B cell (primary cell): ENCODE measurements at regions not wholly inside any gene's neighbourhood (a gene's known extent, or its start where the extent isn't known, plus 50 kb on each side); places are given as distances from the start of the nearest gene placed in this dataset.

Source experiments
- ATAC-seq: fragments of 200-7000 bp; cut with Tn5 transposase; one replicate; pipeline ENCODE4 v1.10.0; 2021; ENCODE audit warnings: low read depth, mild to moderate bottlenecking, moderate number of reproducible peaks, moderate library complexity
- CTCF ChIA-PET: fragments of 350-600 bp; sonication (Branson Sonifier 250); formaldehyde crosslinking; loops from one replicate; lab custom pipeline; 2021; ENCODE audit warnings: antibody characterized with exemption, inconsistent platforms; lab: Charles Lee
- POLR2A ChIA-PET: fragments of 350-600 bp; sonication (Branson Sonifier 250); formaldehyde crosslinking; loops from one replicate; lab custom pipeline; 2021; ENCODE audit warnings: antibody characterized with exemption; lab: Charles Lee
- DNase-seq: peaks from one replicate; pipeline ENCODE4 v3.0.0; 2013
- H2AFZ ChIP-seq: 2 replicates; pipeline ENCODE4 v1.6.1; 2012; ENCODE audit warnings: mild to moderate bottlenecking, low read depth, low read length; ENCODE audit not compliant: insufficient read depth, poor library complexity, severe bottlenecking
- H3K27ac ChIP-seq, 2 donors: 1 replicate in 1 of 2; 2 replicates in 1 of 2; pipeline ENCODE4 v1.5.1; 2012 to 2013; ENCODE audit warnings: low read length in 2 of 2, mild to moderate bottlenecking in 2 of 2, moderate library complexity in 1 of 2
- H3K27me3 ChIP-seq, 4 experiments: fragments of 200-600 bp in 1 of 4; sonication (generic) in 1 of 4; replicated peaks in 1 of 4; 1 replicate in 2 of 4; 2 replicates in 2 of 4; pipeline versions ENCODE4 v1.6.1 to v1.7.0; 2013 to 2016; ENCODE audit warnings: low read length in 3 of 4, mild to moderate bottlenecking in 2 of 4, mixed read lengths in 1 of 4, moderate library complexity in 1 of 4; ENCODE audit not compliant: insufficient read depth in 4 of 4, control insufficient read depth in 3 of 4; ENCODE audit errors: control extremely low read depth in 1 of 4
- H3K36me3 ChIP-seq, 2 experiments: replicated peaks in 1 of 2; 1 replicate in 1 of 2; 2 replicates in 1 of 2; pipeline versions ENCODE4 v1.6.1 to v1.7.1; 2013; ENCODE audit warnings: low read length in 1 of 2; ENCODE audit not compliant: insufficient read depth in 2 of 2, control insufficient read depth in 1 of 2; ENCODE audit errors: control extremely low read depth in 1 of 2, extremely low read depth in 1 of 2
- H3K4me1 ChIP-seq, 2 donors: fragments of 200-600 bp in 1 of 2; sonication (generic) in 1 of 2; 1 replicate in 1 of 2; 2 replicates in 1 of 2; pipeline versions ENCODE4 v1.5.1 to v1.6.1; 2013 to 2017; ENCODE audit warnings: low read length in 2 of 2; ENCODE audit not compliant: control insufficient read depth in 2 of 2, insufficient read depth in 2 of 2
- H3K4me2 ChIP-seq: replicated peaks from 2 replicates; pipeline ENCODE3; 2012; ENCODE audit warnings: mild to moderate bottlenecking, low read depth, low read length; ENCODE audit not compliant: poor library complexity, severe bottlenecking
- H3K4me3 ChIP-seq, 5 experiments: fragments of 200-600 bp in 1 of 5; sonication (generic) in 1 of 5; 1 replicate in 3 of 5; 2 replicates in 2 of 5; pipeline versions ENCODE4 v1.5.1 to v1.7.0; 2011 to 2016; ENCODE audit warnings: low read length in 4 of 5, mild to moderate bottlenecking in 4 of 5, low read depth in 2 of 5, control low read depth in 1 of 5, moderate library complexity in 1 of 5; ENCODE audit not compliant: insufficient read depth in 1 of 5; ENCODE audit errors: control extremely low read depth in 1 of 5, extremely low read depth in 1 of 5
- H3K79me2 ChIP-seq: fragments of 200-600 bp; sonication (generic); one replicate; pipeline ENCODE4 v1.6.0; 2016; ENCODE audit warnings: low read length; ENCODE audit not compliant: control insufficient read depth, insufficient read depth
- H3K9ac ChIP-seq: fragments of 200-600 bp; sonication (generic); 2 replicates; pipeline ENCODE4 v1.6.1; 2017; ENCODE audit warnings: mild to moderate bottlenecking, low read length, moderate library complexity
- H3K9me3 ChIP-seq, 3 donors: one replicate each; pipeline versions ENCODE4 v1.6.1 to v1.7.1; 2013; ENCODE audit warnings: low read length in 2 of 3; ENCODE audit not compliant: control insufficient read depth in 2 of 3, insufficient read depth in 1 of 3; ENCODE audit errors: control extremely low read depth in 1 of 3
- H4K20me1 ChIP-seq: 2 replicates; pipeline ENCODE4 v1.6.0; 2012; ENCODE audit warnings: mild to moderate bottlenecking, low read length; ENCODE audit not compliant: insufficient read depth, control insufficient read depth, poor library complexity, severe bottlenecking
- H3K27ac Mint-ChIP-seq: one replicate; pipeline ENCODE4 v1.8.0; 2021; ENCODE audit warnings: mixed read lengths
- H3K27me3 Mint-ChIP-seq: one replicate; pipeline ENCODE4 v1.8.0; 2021; ENCODE audit warnings: mixed read lengths
- H3K4me1 Mint-ChIP-seq: one replicate; pipeline ENCODE4 v1.8.0; 2021; ENCODE audit warnings: mixed read lengths
- H3K4me3 Mint-ChIP-seq: one replicate; pipeline ENCODE4 v1.8.0; 2021; ENCODE audit warnings: mixed read lengths
- H3K9me3 Mint-ChIP-seq: one replicate; pipeline ENCODE4 v1.8.0; 2022; ENCODE audit warnings: mixed read lengths; ENCODE audit not compliant: insufficient read depth
- EZH2 ChIP-seq: IDR thresholded peaks from 2 replicates; pipeline ENCODE4 v1.6.1; 2012; ENCODE audit warnings: borderline replicate concordance, low read depth, mild to moderate bottlenecking, moderate library complexity, low read length; ENCODE audit not compliant: insufficient read depth, poor library complexity, severe bottlenecking
- WGBS: methylation state at CpG from one replicate; pipeline ENCODE4 v1.1.5; 2013; ENCODE audit warnings: missing lambda C conversion rate; ENCODE audit not compliant: insufficient coverage; 5-methylcytosine and 5-hydroxymethylcytosine counted together
- intact Hi-C: fragments of 100-400 bp; cut with micrococcal nuclease; formaldehyde crosslinking; loops from one replicate; pipeline ENCODE4 v1.10.0; 2022
- TF ChIP-seq, protein P1 (sequence below): fragments of 200-600 bp; IDR thresholded peaks from one replicate; pipeline ENCODE4 v1.8.0; 2022; ENCODE audit warnings: antibody characterized with exemption, mild to moderate bottlenecking

DNA sequence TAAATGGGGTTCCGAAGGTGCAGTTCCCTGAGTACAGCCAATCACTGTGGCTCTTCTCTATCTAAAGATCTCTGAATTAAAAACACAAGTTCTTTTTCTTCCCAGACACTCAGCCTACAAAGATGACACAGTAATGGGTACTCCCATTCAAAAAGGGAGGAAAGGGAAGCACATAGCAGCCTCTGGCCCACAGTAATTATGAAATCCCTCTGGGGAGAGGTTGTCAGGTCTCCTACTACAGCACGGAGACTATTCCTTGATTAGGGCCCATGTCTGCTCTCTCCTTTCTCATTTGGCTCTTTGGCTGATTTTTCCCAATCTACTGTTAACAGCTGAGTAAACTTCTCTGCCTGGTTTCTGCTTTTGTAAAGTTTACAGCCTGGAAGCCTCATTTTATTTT, 62.0 kb upstream of the RANBP3L start:
- no peak overlapping the region for H3K27ac Mint-ChIP-seq
- no peaks in the 10 kb centered on the region for H3K4me1 Mint-ChIP-seq
- no peak overlapping the region for H3K4me2 ChIP-seq
- TF ChIP-seq, protein P1, sequence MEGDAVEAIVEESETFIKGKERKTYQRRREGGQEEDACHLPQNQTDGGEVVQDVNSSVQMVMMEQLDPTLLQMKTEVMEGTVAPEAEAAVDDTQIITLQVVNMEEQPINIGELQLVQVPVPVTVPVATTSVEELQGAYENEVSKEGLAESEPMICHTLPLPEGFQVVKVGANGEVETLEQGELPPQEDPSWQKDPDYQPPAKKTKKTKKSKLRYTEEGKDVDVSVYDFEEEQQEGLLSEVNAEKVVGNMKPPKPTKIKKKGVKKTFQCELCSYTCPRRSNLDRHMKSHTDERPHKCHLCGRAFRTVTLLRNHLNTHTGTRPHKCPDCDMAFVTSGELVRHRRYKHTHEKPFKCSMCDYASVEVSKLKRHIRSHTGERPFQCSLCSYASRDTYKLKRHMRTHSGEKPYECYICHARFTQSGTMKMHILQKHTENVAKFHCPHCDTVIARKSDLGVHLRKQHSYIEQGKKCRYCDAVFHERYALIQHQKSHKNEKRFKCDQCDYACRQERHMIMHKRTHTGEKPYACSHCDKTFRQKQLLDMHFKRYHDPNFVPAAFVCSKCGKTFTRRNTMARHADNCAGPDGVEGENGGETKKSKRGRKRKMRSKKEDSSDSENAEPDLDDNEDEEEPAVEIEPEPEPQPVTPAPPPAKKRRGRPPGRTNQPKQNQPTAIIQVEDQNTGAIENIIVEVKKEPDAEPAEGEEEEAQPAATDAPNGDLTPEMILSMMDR: no peak
- no peak for TF ChIP-seq EZH2
- DNase-seq: no peak
- intact Hi-C loops: no loop called here
- WGBS: 94% methylated on average over 2 of the region's 2 CpGs
- ChIA-PET POLR2A (no interaction called here), CTCF (no interaction called here)
- no peak overlapping the region for H2AFZ ChIP-seq
- H4K20me1 ChIP-seq: no peaks in the 10 kb centered on the region
- no peaks in the 10 kb centered on the region for H3K9me3 Mint-ChIP-seq
- no peak overlapping the region for H3K4me3 ChIP-seq
- no peaks in the 10 kb centered on the region for H3K36me3 ChIP-seq
- H3K27me3 ChIP-seq: no peaks in the 10 kb centered on the region
- no peaks in the 10 kb centered on the region for H3K4me1 ChIP-seq
- no peaks in the 10 kb centered on the region for H3K9me3 ChIP-seq
- no peaks in the 10 kb centered on the region for H3K27me3 Mint-ChIP-seq
- no peaks in the 10 kb centered on the region for H3K79me2 ChIP-seq
- H3K4me3 Mint-ChIP-seq: no peak overlapping the region
- no peak for ATAC-seq
- H3K9ac ChIP-seq: no peak overlapping the region
- H3K27ac ChIP-seq: no peak overlapping the region

DNA sequence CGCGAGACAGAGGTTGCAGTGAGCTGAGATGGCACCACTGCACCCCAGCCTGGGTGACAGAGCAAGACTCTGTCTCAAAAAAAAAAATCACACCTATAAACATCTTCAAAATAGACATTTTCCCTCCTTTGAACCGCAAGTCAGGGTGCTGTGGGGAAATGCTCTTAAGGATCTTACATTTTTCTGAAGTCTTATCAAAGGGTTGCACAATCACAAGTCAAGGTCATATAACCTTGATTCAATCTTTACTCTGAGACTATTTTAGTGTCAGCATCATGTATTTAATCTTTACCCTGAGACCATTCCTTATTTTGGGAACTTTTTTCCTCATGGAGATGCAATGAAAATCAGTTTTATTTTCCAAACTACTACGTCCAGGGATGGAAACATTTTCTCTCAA, 62.8 kb upstream of the RANBP3L start:
- Histone ChIP-seq H3K27ac (no peak overlapping the region), H4K20me1 (no peaks in the 10 kb centered on the region), H3K36me3 (no peaks in the 10 kb centered on the region), H3K4me2 (no peak overlapping the region), H3K27me3 (no peaks in the 10 kb centered on the region), H3K4me1 (no peaks in the 10 kb centered on the region), H3K4me3 (no peak overlapping the region), H3K9me3 (no peaks in the 10 kb centered on the region), H3K9ac (no peak overlapping the region), H3K79me2 (no peaks in the 10 kb centered on the region), H2AFZ (no peak overlapping the region)
- no peak for DNase-seq
- ChIA-PET POLR2A (no interaction called here), CTCF (no interaction called here)
- TF ChIP-seq, protein P1: no peak
- TF ChIP-seq EZH2: no peak
- ATAC-seq: no peak
- WGBS: 86% methylated on average over 3 of the region's 4 CpGs
- Mint-ChIP-seq H3K4me3 (no peak overlapping the region), H3K4me1 (no peaks in the 10 kb centered on the region), H3K27ac (no peak overlapping the region), H3K9me3 (no peaks in the 10 kb centered on the region), H3K27me3 (no peaks in the 10 kb centered on the region)
- intact Hi-C loops: no loop called here
